GM12875 (cell line): ENCODE measurements at regions not wholly inside any gene's neighbourhood (a gene's known extent, or its start where the extent isn't known, plus 50 kb on each side); places are given as distances from the start of the nearest gene placed in this dataset.

Experiments used
- H3K4me3 ChIP-seq: one replicate; pipeline ENCODE4 v1.5.1; 2011; ENCODE audit warnings: low read depth, low read length, control low read depth
- TF ChIP-seq, protein P1 (sequence below): IDR thresholded peaks from 2 replicates; pipeline ENCODE4 v1.5.1; 2011; ENCODE audit warnings: low read depth, mild to moderate bottlenecking, control low read depth, inconsistent platforms, low read length, moderate library complexity, borderline replicate concordance; ENCODE audit not compliant: insufficient read depth

DNA sequence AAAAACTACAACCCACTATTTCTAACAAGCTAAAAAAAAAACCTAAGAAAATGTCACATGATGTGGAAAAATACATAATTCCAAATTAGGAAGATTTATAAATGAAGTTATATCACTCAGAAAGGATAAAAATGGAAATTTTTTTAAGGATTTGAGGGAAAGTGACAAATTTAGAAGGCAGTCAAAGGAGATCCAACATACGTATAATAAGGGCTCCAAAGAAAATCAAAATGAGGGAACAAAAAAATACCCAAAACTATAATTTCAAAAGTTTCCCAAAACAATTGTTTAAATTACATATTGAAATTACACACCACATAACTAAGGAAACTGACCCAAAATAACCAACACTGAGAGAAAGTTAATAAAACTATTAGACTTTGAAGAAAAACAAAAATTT is 381.1 kb upstream of the KAZN start:
- TF ChIP-seq, protein P1, sequence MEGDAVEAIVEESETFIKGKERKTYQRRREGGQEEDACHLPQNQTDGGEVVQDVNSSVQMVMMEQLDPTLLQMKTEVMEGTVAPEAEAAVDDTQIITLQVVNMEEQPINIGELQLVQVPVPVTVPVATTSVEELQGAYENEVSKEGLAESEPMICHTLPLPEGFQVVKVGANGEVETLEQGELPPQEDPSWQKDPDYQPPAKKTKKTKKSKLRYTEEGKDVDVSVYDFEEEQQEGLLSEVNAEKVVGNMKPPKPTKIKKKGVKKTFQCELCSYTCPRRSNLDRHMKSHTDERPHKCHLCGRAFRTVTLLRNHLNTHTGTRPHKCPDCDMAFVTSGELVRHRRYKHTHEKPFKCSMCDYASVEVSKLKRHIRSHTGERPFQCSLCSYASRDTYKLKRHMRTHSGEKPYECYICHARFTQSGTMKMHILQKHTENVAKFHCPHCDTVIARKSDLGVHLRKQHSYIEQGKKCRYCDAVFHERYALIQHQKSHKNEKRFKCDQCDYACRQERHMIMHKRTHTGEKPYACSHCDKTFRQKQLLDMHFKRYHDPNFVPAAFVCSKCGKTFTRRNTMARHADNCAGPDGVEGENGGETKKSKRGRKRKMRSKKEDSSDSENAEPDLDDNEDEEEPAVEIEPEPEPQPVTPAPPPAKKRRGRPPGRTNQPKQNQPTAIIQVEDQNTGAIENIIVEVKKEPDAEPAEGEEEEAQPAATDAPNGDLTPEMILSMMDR = no peak
- no peak overlapping the region for H3K4me3 ChIP-seq

DNA sequence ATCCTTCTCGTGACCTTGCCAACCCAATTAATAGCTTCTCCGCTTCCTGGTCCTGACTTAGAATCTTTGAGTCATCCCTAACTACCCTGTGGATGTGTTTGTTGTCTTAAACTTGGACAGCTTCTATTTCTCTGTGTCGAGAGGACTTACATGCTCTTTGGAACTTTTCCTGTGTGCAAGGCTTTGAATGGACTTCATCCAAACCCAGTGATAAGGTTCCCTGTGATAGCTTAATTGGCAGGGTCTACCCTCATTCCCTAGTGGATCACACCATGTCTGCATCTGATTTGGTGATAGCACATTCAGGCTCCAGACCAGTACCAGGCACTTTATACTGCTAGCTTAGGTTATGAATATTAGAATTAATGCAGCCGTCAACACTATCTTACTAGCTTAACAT is 378.2 kb upstream of the KAZN start:
- H3K4me3 ChIP-seq = no peak overlapping the region
- TF ChIP-seq, protein P1 = no peak

DNA sequence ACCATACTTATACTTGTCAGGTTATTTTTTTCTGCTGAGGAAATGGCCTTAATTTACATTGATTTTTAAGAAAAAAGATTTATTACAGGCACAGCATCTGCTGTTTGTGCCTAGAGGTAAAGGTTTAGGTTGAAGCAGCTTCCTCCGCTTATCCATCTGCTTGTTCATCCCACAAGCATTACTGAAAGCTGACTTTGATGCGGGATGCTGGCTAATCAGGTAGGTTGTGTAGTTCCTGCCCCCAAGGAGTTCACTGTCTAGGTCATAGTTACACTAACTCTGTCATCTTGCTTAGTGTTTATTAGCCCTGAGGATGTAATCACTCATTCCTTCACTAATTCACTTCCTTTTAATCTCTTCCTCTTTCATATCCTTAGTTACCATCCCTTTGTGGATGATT is 377.7 kb upstream of the KAZN start:
- H3K4me3 ChIP-seq = no peak overlapping the region
- TF ChIP-seq, protein P1 = no peak

DNA sequence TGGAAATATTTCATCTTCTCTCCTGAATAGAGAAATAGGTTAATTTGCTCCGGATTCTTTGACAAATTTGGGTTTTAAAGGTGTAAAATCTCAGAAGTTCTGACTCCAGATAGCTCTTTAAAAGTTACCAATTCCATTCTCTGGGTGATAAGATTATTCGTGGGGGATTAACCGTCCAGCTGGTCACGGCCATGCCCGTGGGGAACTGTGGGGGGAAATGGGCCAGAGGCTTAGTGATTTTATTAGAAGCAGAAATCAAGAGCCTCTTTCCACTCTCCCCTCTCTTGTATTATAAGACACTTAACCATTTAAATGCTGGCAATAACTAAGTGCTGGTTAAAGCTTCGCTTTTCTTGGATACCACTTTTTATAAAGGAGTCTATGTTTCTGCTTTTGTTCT is 376.4 kb upstream of the KAZN start:
- TF ChIP-seq, protein P1 = no peak
- no peak overlapping the region for H3K4me3 ChIP-seq

DNA sequence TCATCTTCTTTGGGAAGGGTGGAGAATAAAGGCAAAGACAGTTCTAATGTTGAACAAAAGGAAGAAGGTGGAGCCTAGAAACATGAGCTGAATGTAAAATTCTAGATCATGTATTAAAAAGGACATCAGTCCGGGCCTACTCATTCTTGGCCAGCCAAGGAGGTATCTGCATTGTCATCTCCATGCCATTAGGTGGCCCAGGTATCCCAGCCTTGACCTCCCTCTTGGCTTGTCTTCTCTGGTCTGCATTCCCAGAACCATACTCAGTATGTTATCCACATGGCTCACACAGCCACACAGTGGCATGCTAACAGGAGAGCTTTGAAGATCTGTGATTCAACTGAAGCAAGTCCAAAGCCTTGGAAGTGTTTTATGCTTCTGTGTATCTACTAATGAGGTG is 369.8 kb upstream of the KAZN start:
- H3K4me3 ChIP-seq = no peak overlapping the region
- TF ChIP-seq, protein P1 = no peak

DNA sequence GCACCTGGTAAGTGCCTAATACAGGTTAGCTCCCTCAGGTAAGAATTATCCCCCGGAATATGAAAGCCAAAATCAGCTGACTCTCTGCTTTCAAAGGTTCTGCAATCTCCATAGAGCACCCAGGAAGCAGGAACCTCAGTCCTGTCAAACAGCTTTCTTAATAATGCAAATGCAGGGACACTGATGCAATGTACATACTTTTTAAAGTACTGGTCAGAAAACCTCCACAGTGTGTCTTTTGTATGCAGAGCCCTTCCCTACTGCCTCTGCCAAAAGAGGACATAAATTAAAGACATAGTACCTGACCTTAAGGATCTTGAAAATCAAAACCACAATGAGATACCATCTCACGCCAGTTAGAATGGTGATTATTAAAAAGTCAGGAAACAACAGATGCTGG is 365.0 kb upstream of the KAZN start:
- no peak overlapping the region for H3K4me3 ChIP-seq
- TF ChIP-seq, protein P1 = no peak

DNA sequence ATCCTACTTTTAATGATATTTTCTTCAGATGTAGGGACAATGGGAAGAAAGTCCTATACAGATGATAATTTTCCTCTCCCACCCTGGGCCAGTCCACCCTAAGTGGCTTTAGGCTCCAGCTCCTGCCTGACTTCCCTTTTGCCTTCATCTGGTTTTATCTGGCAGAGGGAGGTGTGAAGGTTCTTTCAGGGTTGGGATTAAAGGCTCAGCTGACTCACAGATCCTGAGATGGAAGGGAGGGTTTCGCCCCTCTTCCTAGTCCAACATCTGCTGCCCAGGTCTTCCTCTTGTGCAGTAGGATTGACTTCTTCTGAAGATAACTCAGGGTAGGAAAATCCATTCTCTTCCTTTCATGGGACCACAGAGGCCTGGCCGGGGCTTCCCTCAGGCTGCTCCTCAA is 362.4 kb upstream of the KAZN start:
- no peak overlapping the region for H3K4me3 ChIP-seq
- TF ChIP-seq, protein P1 = no peak
